GM12878 (cell line): ENCODE measurements at regions not wholly inside any gene's neighbourhood (a gene's known extent, or its start where the extent isn't known, plus 50 kb on each side); places are given as distances from the start of the nearest gene placed in this dataset.

Experiments
- ATAC-seq: fragments of 200-7000 bp; cut with Tn5 transposase; 3 replicates; pipeline ENCODE4 v1.9.1; 2020; ENCODE audit warnings: mild to moderate bottlenecking, moderate library complexity
- BruUV-seq: library from RNA; stranded (reverse); fragments of 400-500 nt; replicated peaks from 2 replicates; lab custom pipeline; 2021; lab: Mats Ljungman, UMichigan
- CTCF ChIA-PET: fragments of 300-600 bp; sonication (Branson Sonifier 250); formaldehyde crosslinking; extraction: SDS; loops from one replicate; lab custom pipeline; 2021; ENCODE audit warnings: inconsistent platforms; lab: Yijun Ruan, JAX
- POLR2A ChIA-PET: fragments of 350-600 bp; formaldehyde crosslinking; extraction: SDS; loops from one replicate; lab custom pipeline; 2021; ENCODE audit warnings: inconsistent platforms; lab: Charles Lee
- RAD21 ChIA-PET: fragments of 300-600 bp; sonication (Branson Sonifier 250); formaldehyde crosslinking; loops from one replicate; lab custom pipeline; 2023; ENCODE audit warnings: antibody characterized with exemption; ENCODE audit not compliant: unreplicated experiment; lab: Charles Lee
- SMC1A ChIA-PET: fragments of 300-600 bp; sonication (Branson Sonifier 250); formaldehyde crosslinking; loops from one replicate; lab custom pipeline; 2023; ENCODE audit not compliant: unreplicated experiment, uncharacterized antibody; lab: Charles Lee
- DNase-seq: peaks from one replicate; pipeline ENCODE4 v3.0.0-alpha.2; 2011; ENCODE audit warnings: low read depth, low spot score
- FAIRE-seq: peaks from 3 replicates; lab custom pipeline; 2011; peaks lifted over from hg19 to GRCh38; lab: Jason Lieb, UNC
- H2AFZ ChIP-seq: 2 replicates; pipeline ENCODE4 v1.6.0; 2011; ENCODE audit warnings: low read depth, low read length, control low read depth; ENCODE audit not compliant: control insufficient read depth
- H3K27ac ChIP-seq: 2 replicates; pipeline ENCODE4 v1.5.1; 2011; ENCODE audit warnings: control low read depth; ENCODE audit not compliant: control insufficient read depth, insufficient read depth
- H3K27me3 ChIP-seq, 2 experiments: replicated peaks in 1 of 2; 2 replicates each; pipeline versions ENCODE4 v1.6.0 to v1.6.1; 2011; ENCODE audit warnings: low read length in 1 of 2; ENCODE audit not compliant: control insufficient read depth in 2 of 2, insufficient read depth in 2 of 2
- H3K36me3 ChIP-seq, 2 experiments: 2 replicates each; pipeline ENCODE4 v1.5.1; 2011; ENCODE audit warnings: low read length in 1 of 2; ENCODE audit not compliant: control insufficient read depth in 2 of 2, insufficient read depth in 2 of 2
- H3K4me1 ChIP-seq: 2 replicates; pipeline ENCODE4 v1.6.1; 2011; ENCODE audit warnings: mild to moderate bottlenecking, low read length, moderate library complexity, mixed read lengths; ENCODE audit not compliant: control insufficient read depth, insufficient read depth
- H3K4me2 ChIP-seq: 2 replicates; pipeline ENCODE4 v1.6.0; 2011; ENCODE audit warnings: control low read depth; ENCODE audit not compliant: control insufficient read depth, insufficient read depth
- H3K4me3 ChIP-seq: fragments of 200-600 bp; sonication (generic); 2 replicates; pipeline ENCODE4 v1.5.1; 2016
- H3K79me2 ChIP-seq: 2 replicates; pipeline ENCODE4 v1.6.0; 2011; ENCODE audit warnings: low read length; ENCODE audit not compliant: control insufficient read depth, insufficient read depth
- H3K9ac ChIP-seq: 2 replicates; pipeline ENCODE4 v1.8.0; 2011; ENCODE audit warnings: low read length, control low read depth, mixed read lengths; ENCODE audit not compliant: control insufficient read depth, insufficient read depth
- H3K9me3 ChIP-seq: replicated peaks from 3 replicates; pipeline ENCODE4 v1.5.1; 2011; ENCODE audit warnings: mild to moderate bottlenecking, low read length; ENCODE audit not compliant: control insufficient read depth, insufficient read depth
- H4K20me1 ChIP-seq: 2 replicates; pipeline ENCODE4 v1.6.0; 2011; ENCODE audit not compliant: control insufficient read depth, insufficient read depth
- E2F8 ChIP-seq: fragments of 450-650 bp; IDR thresholded peaks from 2 replicates; pipeline ENCODE4 v1.6.1; 2018; ENCODE audit warnings: mild to moderate bottlenecking, low read depth, moderate library complexity; ENCODE audit not compliant: partially characterized antibody
- NFIC ChIP-seq: IDR thresholded peaks from 2 replicates; pipeline ENCODE4 v1.6.1; 2012; ENCODE audit warnings: low read depth, mild to moderate bottlenecking, inconsistent platforms, low read length, moderate library complexity
- NFYB ChIP-seq: IDR thresholded peaks from 2 replicates; pipeline ENCODE4 v1.6.1; 2011; ENCODE audit warnings: low read depth, mild to moderate bottlenecking, low read length, improper control_type of control experiment, moderate library complexity; ENCODE audit not compliant: insufficient read depth
- SIX5 ChIP-seq: IDR thresholded peaks from 2 replicates; pipeline ENCODE4 v1.6.1; 2011; ENCODE audit warnings: mild to moderate bottlenecking, low read depth, low read length, moderate library complexity; ENCODE audit not compliant: severe bottlenecking
- SUZ12 ChIP-seq: fragments of 200-600 bp; sonication (generic); IDR thresholded peaks from one replicate; pipeline ENCODE4 v1.6.1; 2018; ENCODE audit warnings: antibody characterized with exemption, mild to moderate bottlenecking; ENCODE audit not compliant: unreplicated experiment
- TCF12 ChIP-seq: IDR thresholded peaks from 2 replicates; pipeline ENCODE4 v1.6.1; 2011; ENCODE audit warnings: low read depth, mild to moderate bottlenecking, low read length
- ZNF24 ChIP-seq: fragments of 450-650 bp; IDR thresholded peaks from 2 replicates; pipeline ENCODE4 v1.6.1; 2017; ENCODE audit warnings: antibody characterized with exemption, mild to moderate bottlenecking
- WGBS: methylation state at CpG from one replicate; pipeline ENCODE4 v1.1.6; 2016; ENCODE audit warnings: low lambda C conversion rate; ENCODE audit not compliant: insufficient replicate concordance, insufficient coverage; ENCODE audit errors: missing lambda C conversion rate; 5-methylcytosine and 5-hydroxymethylcytosine counted together
- in situ Hi-C: fragments of 300-500 bp; cut with MboI; formaldehyde crosslinking; loops from 9 replicates; pipeline ENCODE4 v1.14.3; 2018; ENCODE audit warnings: mixed read lengths
- intact Hi-C: fragments of 100-400 bp; cut with micrococcal nuclease; formaldehyde crosslinking; loops from one replicate; pipeline ENCODE4 v1.14.2; 2022; ENCODE audit not compliant: unreplicated experiment
- TF ChIP-seq, protein P1 (sequence below): IDR thresholded peaks from 2 replicates; pipeline ENCODE4 v1.6.1; 2012; ENCODE audit warnings: mild to moderate bottlenecking, low read depth, low read length

GRCh38 chr3:98697225-98697624, 65.9 kb upstream of the ST3GAL6 start:
- ChIA-PET SMC1A (no interaction called here), CTCF (no interaction called here), POLR2A (no interaction called here), RAD21 (no interaction called here)
- H3K27me3 ChIP-seq = no peaks in the 10 kb centered on the region
- no TSS peak for BruUV-seq
- H3K27ac ChIP-seq = no peak overlapping the region
- no peaks in the 10 kb centered on the region for H3K9me3 ChIP-seq
- no peaks in the 10 kb centered on the region for H3K4me1 ChIP-seq
- H3K4me3 ChIP-seq = no peak overlapping the region
- H3K4me2 ChIP-seq = no peak overlapping the region
- no peaks in the 10 kb centered on the region for H3K36me3 ChIP-seq
- TF ChIP-seq ZNF24 = no peak
- TF ChIP-seq E2F8 = no peak
- TF ChIP-seq NFYB = no peak
- no peaks in the 10 kb centered on the region for H3K79me2 ChIP-seq
- no peaks in the 10 kb centered on the region for H4K20me1 ChIP-seq
- FAIRE-seq (no peak), ATAC-seq (no peak), DNase-seq (no peak)
- 43% methylated on average over 2 of the region's 2 CpGs for WGBS
- H3K9ac ChIP-seq = no peak overlapping the region
- in situ Hi-C loops (no loop called here), intact Hi-C loops (no loop called here)
- no peak overlapping the region for H2AFZ ChIP-seq

- Histone ChIP-seq H3K4me1 (no peaks in the 10 kb centered on the region), H2AFZ (no peak overlapping the region), H3K27ac (no peak overlapping the region), H3K9ac (no peak overlapping the region), H3K4me2 (no peak overlapping the region), H3K36me3 (no peaks in the 10 kb centered on the region), H3K79me2 (no peaks in the 10 kb centered on the region), H3K27me3 (no peaks in the 10 kb centered on the region), H4K20me1 (no peaks in the 10 kb centered on the region), H3K4me3 (no peak overlapping the region), H3K9me3 (no peaks in the 10 kb centered on the region)
- TF ChIP-seq, protein P1, sequence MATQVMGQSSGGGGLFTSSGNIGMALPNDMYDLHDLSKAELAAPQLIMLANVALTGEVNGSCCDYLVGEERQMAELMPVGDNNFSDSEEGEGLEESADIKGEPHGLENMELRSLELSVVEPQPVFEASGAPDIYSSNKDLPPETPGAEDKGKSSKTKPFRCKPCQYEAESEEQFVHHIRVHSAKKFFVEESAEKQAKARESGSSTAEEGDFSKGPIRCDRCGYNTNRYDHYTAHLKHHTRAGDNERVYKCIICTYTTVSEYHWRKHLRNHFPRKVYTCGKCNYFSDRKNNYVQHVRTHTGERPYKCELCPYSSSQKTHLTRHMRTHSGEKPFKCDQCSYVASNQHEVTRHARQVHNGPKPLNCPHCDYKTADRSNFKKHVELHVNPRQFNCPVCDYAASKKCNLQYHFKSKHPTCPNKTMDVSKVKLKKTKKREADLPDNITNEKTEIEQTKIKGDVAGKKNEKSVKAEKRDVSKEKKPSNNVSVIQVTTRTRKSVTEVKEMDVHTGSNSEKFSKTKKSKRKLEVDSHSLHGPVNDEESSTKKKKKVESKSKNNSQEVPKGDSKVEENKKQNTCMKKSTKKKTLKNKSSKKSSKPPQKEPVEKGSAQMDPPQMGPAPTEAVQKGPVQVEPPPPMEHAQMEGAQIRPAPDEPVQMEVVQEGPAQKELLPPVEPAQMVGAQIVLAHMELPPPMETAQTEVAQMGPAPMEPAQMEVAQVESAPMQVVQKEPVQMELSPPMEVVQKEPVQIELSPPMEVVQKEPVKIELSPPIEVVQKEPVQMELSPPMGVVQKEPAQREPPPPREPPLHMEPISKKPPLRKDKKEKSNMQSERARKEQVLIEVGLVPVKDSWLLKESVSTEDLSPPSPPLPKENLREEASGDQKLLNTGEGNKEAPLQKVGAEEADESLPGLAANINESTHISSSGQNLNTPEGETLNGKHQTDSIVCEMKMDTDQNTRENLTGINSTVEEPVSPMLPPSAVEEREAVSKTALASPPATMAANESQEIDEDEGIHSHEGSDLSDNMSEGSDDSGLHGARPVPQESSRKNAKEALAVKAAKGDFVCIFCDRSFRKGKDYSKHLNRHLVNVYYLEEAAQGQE = no peak
- no peak for TF ChIP-seq TCF12
- TF ChIP-seq NFIC = no peak
- TF ChIP-seq SIX5 = no peak
- TF ChIP-seq SUZ12 = no peak
- FAIRE-seq = no peak
- 76% methylated on average over 2 of the region's 2 CpGs for WGBS
- ChIA-PET CTCF (no interaction called here), SMC1A (no interaction called here), RAD21 (no interaction called here), POLR2A (interaction anchor here (0.6 kb wide), 1 partner anchor 29 kb away, joined by 3 read pairs; no protein-coding TSS in a partner anchor)
- ATAC-seq = no peak
- no TSS peak for BruUV-seq
- intact Hi-C loops (no loop called here), in situ Hi-C loops (no loop called here)
- no peak for DNase-seq
These were observed 64.0 kb upstream of the ST3GAL6 start for GRCh38 chr3:98699132-98699531.
